ENCODE measurements at regions not wholly inside any gene's neighbourhood (a gene's known extent, or its start where the extent isn't known, plus 50 kb on each side); places are given as distances from the start of the nearest gene placed in this dataset.

DNA sequence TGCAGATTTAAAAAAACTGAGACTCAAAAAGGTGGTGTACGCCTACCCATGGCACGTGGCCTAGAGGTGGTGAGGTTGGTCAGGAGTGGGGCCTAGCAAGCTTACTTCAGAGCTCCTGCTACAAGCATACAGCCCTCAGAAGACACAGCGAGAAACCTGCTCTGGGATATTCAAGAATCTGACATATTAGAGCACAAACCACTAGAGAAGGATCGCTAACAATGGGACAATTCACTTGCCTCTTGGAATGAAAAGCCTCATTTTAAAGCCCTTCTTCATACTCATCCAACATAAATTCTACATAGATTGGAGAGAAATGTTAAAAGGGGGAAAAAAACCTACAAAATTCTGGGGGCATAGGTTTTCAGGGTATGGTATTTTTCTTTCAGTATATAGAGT is 118.0 kb upstream of the ARHGEF3 start:
- peaks cover 5 to 9% (median 7%) of the 10 kb centered on the region in 4 experiments; a peak in 6 of 7 replicates for H3K4me1 ChIP-seq (replicated peaks in 1 of 4; ENCODE audit: control insufficient read depth in 3 of 4, insufficient read depth in 4 of 4, low read length in 3 of 4)
- CTCF ChIA-PET (ENCODE audit: partially characterized antibody), result no interaction called here
- no peak for TF ChIP-seq EZH2 (IDR thresholded peaks at IDR 0.05; ENCODE audit: low read depth, low read length, severe bottlenecking)
- TF ChIP-seq PHF8 (conservative IDR thresholded peaks at IDR 0.05; ENCODE audit: low read depth, low read length), result no peak
- no peak for TF ChIP-seq CBX5 (IDR thresholded peaks at IDR 0.05; ENCODE audit: low read depth, low read length)
- no peak for TF ChIP-seq ASH2L (IDR thresholded peaks at IDR 0.05; ENCODE audit: low read length)
- TF ChIP-seq KDM1A (IDR thresholded peaks at IDR 0.05; ENCODE audit: borderline replicate concordance, low read length), result no peak
- no peak for TF ChIP-seq KDM4A (IDR thresholded peaks at IDR 0.05; ENCODE audit: low read depth, low read length, severe bottlenecking)
- TF ChIP-seq, protein P1, sequence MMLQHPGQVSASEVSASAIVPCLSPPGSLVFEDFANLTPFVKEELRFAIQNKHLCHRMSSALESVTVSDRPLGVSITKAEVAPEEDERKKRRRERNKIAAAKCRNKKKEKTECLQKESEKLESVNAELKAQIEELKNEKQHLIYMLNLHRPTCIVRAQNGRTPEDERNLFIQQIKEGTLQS (IDR thresholded peaks at IDR 0.05; ENCODE audit: insufficient read depth, low read depth, low read length), result no peak
- TF ChIP-seq POU5F1 (IDR thresholded peaks at IDR 0.05; ENCODE audit: low read depth, low read length), result no peak
- TF ChIP-seq CREB1 (IDR thresholded peaks at IDR 0.05), result no peak

More for the DNA sequence above, 118.0 kb upstream of the ARHGEF3 start:
- H2BK120ac ChIP-seq (replicated peaks; ENCODE audit: low read depth, low read length), result no peak overlapping the region
- no peaks in the 10 kb centered on the region for H3K9me3 ChIP-seq (ENCODE audit: insufficient read depth in 2 of 2, low read depth in 1 of 2, low read length in 1 of 2)
- H3K4me2 ChIP-seq (ENCODE audit: insufficient read depth in 1 of 2, low read depth in 2 of 2, low read length in 2 of 2), result no peak overlapping the region
- H3K23ac ChIP-seq (ENCODE audit: insufficient read length), result no peak overlapping the region
- no peak overlapping the region for H3K56ac ChIP-seq (replicated peaks; ENCODE audit: insufficient read length, low read depth, low read length)
- no peaks in the 10 kb centered on the region for H4K20me1 ChIP-seq (replicated peaks in 1 of 2; ENCODE audit: control insufficient read depth in 1 of 2, insufficient read depth in 2 of 2, low read length in 2 of 2)
- no peak overlapping the region for H2BK12ac ChIP-seq (ENCODE audit: low read depth, low read length)
- H3K27ac ChIP-seq (ENCODE audit: low read depth, low read length), result no peak overlapping the region
- no peaks in the 10 kb centered on the region for H3K79me1 ChIP-seq (ENCODE audit: low read depth, low read length)
- H3K18ac ChIP-seq (ENCODE audit: extremely low read depth, low read length), result no peak overlapping the region
- no peak overlapping the region for H3K9ac ChIP-seq (replicated peaks in 1 of 4; ENCODE audit: extremely low read depth in 1 of 4, low read depth in 3 of 4, low read length in 3 of 4)
- WGBS, 2 experiments (ENCODE audit: extremely low coverage in 1 of 2, insufficient coverage in 1 of 2, insufficient read length in 1 of 2, insufficient replicate concordance in 2 of 2, low coverage in 1 of 2, low lambda C conversion rate in 2 of 2, missing lambda C conversion rate in 1 of 2), result 85% methylated on average over 4 of the region's 4 CpGs; no CpG with 5 or more reads in 1 of the 2 experiments
- no peak overlapping the region for H2BK15ac ChIP-seq (ENCODE audit: low read length)
- no peak overlapping the region for H3K4ac ChIP-seq (replicated peaks; ENCODE audit: insufficient read length, low read depth, low read length)
- no peaks in the 10 kb centered on the region for H3K79me2 ChIP-seq (ENCODE audit: control insufficient read depth in 1 of 2, insufficient read depth in 2 of 2, low read length in 2 of 2)
- no peak overlapping the region for H4K8ac ChIP-seq (ENCODE audit: extremely low read depth, insufficient read depth, low read length)
- no peaks in the 10 kb centered on the region; a peak in 1 of 7 replicates for H3K27me3 ChIP-seq (replicated peaks in 1 of 4; ENCODE audit: control insufficient read depth in 3 of 4, extremely low read depth in 1 of 4, insufficient read depth in 3 of 4, low read length in 3 of 4)
- DNase-seq (ENCODE audit: low read depth in 1 of 2, low spot score in 2 of 2) (no peak), FAIRE-seq (no peak)
- H3K23me2 ChIP-seq (ENCODE audit: low read depth, low read length), result no peaks in the 10 kb centered on the region
- H2BK5ac ChIP-seq (ENCODE audit: low read depth, low read length), result no peak overlapping the region
- H3K14ac ChIP-seq (ENCODE audit: insufficient read length), result no peak overlapping the region
- H4K91ac ChIP-seq (replicated peaks; ENCODE audit: insufficient read length, low read length), result no peak overlapping the region
- H3K36me3 ChIP-seq (ENCODE audit: control insufficient read depth in 2 of 4, insufficient read depth in 4 of 4, low read length in 3 of 4), result no peaks in the 10 kb centered on the region
- H3K4me3 ChIP-seq (ENCODE audit: extremely low read depth in 1 of 4, insufficient read depth in 2 of 4, low read depth in 3 of 4, low read length in 4 of 4), result no peak overlapping the region
- no peak overlapping the region for H2AK5ac ChIP-seq (ENCODE audit: low read depth, low read length)
- no peak overlapping the region for H4K5ac ChIP-seq (ENCODE audit: insufficient read length, low read depth, low read length)
- no peak overlapping the region for H2BK20ac ChIP-seq (ENCODE audit: low read length)
- POLR2A ChIA-PET (ENCODE audit: partially characterized antibody), result no interaction called here
- H2AFZ ChIP-seq (ENCODE audit: low read length), result no peak overlapping the region
